GM12878 (cell line): ENCODE measurements at regions not wholly inside any gene's neighbourhood (a gene's known extent, or its start where the extent isn't known, plus 50 kb on each side); places are given as distances from the start of the nearest gene placed in this dataset.

ENCODE experiments used
- ATAC-seq: fragments of 200-7000 bp; cut with Tn5 transposase; 3 replicates; pipeline ENCODE4 v1.9.1; 2020; ENCODE audit warnings: mild to moderate bottlenecking, moderate library complexity
- BruUV-seq: library from RNA; stranded (reverse); fragments of 400-500 nt; replicated peaks from 2 replicates; lab custom pipeline; 2021; lab: Mats Ljungman, UMichigan
- CTCF ChIA-PET: fragments of 300-600 bp; sonication (Branson Sonifier 250); formaldehyde crosslinking; extraction: SDS; loops from one replicate; lab custom pipeline; 2021; ENCODE audit warnings: inconsistent platforms; lab: Yijun Ruan, JAX
- POLR2A ChIA-PET: fragments of 350-600 bp; formaldehyde crosslinking; extraction: SDS; loops from one replicate; lab custom pipeline; 2021; ENCODE audit warnings: inconsistent platforms; lab: Charles Lee
- RAD21 ChIA-PET: fragments of 300-600 bp; sonication (Branson Sonifier 250); formaldehyde crosslinking; loops from one replicate; lab custom pipeline; 2023; ENCODE audit warnings: antibody characterized with exemption; ENCODE audit not compliant: unreplicated experiment; lab: Charles Lee
- SMC1A ChIA-PET: fragments of 300-600 bp; sonication (Branson Sonifier 250); formaldehyde crosslinking; loops from one replicate; lab custom pipeline; 2023; ENCODE audit not compliant: unreplicated experiment, uncharacterized antibody; lab: Charles Lee
- DNase-seq: peaks from one replicate; pipeline ENCODE4 v3.0.0-alpha.2; 2011; ENCODE audit warnings: low read depth, low spot score
- FAIRE-seq: peaks from 3 replicates; lab custom pipeline; 2011; peaks lifted over from hg19 to GRCh38; lab: Jason Lieb, UNC
- H2AFZ ChIP-seq: 2 replicates; pipeline ENCODE4 v1.6.0; 2011; ENCODE audit warnings: low read depth, low read length, control low read depth; ENCODE audit not compliant: control insufficient read depth
- H3K27ac ChIP-seq: 2 replicates; pipeline ENCODE4 v1.5.1; 2011; ENCODE audit warnings: control low read depth; ENCODE audit not compliant: control insufficient read depth, insufficient read depth
- H3K27me3 ChIP-seq, 2 experiments: replicated peaks in 1 of 2; 2 replicates each; pipeline versions ENCODE4 v1.6.0 to v1.6.1; 2011; ENCODE audit warnings: low read length in 1 of 2; ENCODE audit not compliant: control insufficient read depth in 2 of 2, insufficient read depth in 2 of 2
- H3K36me3 ChIP-seq, 2 experiments: 2 replicates each; pipeline ENCODE4 v1.5.1; 2011; ENCODE audit warnings: low read length in 1 of 2; ENCODE audit not compliant: control insufficient read depth in 2 of 2, insufficient read depth in 2 of 2
- H3K4me1 ChIP-seq: 2 replicates; pipeline ENCODE4 v1.6.1; 2011; ENCODE audit warnings: mild to moderate bottlenecking, low read length, moderate library complexity, mixed read lengths; ENCODE audit not compliant: control insufficient read depth, insufficient read depth
- H3K4me2 ChIP-seq: 2 replicates; pipeline ENCODE4 v1.6.0; 2011; ENCODE audit warnings: control low read depth; ENCODE audit not compliant: control insufficient read depth, insufficient read depth
- H3K4me3 ChIP-seq: fragments of 200-600 bp; sonication (generic); 2 replicates; pipeline ENCODE4 v1.5.1; 2016
- H3K79me2 ChIP-seq: 2 replicates; pipeline ENCODE4 v1.6.0; 2011; ENCODE audit warnings: low read length; ENCODE audit not compliant: control insufficient read depth, insufficient read depth
- H3K9ac ChIP-seq: 2 replicates; pipeline ENCODE4 v1.8.0; 2011; ENCODE audit warnings: low read length, control low read depth, mixed read lengths; ENCODE audit not compliant: control insufficient read depth, insufficient read depth
- H3K9me3 ChIP-seq: replicated peaks from 3 replicates; pipeline ENCODE4 v1.5.1; 2011; ENCODE audit warnings: mild to moderate bottlenecking, low read length; ENCODE audit not compliant: control insufficient read depth, insufficient read depth
- H4K20me1 ChIP-seq: 2 replicates; pipeline ENCODE4 v1.6.0; 2011; ENCODE audit not compliant: control insufficient read depth, insufficient read depth
- BRCA1 ChIP-seq: IDR thresholded peaks from 2 replicates; pipeline ENCODE4 v1.6.1; 2011; ENCODE audit warnings: low read depth, low read length, improper control_type of control experiment
- KDM1A ChIP-seq: fragments of 200-600 bp; sonication (generic); IDR thresholded peaks from 2 replicates; pipeline ENCODE4 v1.6.1; 2016; ENCODE audit warnings: borderline replicate concordance
- MEF2B ChIP-seq: fragments of 450-650 bp; IDR thresholded peaks from 2 replicates; pipeline ENCODE4 v1.6.1; 2018; ENCODE audit warnings: mild to moderate bottlenecking, moderate library complexity; ENCODE audit not compliant: partially characterized antibody, poor library complexity, severe bottlenecking
- NR2C1 ChIP-seq: fragments of 450-650 bp; IDR thresholded peaks from 2 replicates; pipeline ENCODE4 v1.6.1; 2017; ENCODE audit warnings: antibody characterized with exemption, mild to moderate bottlenecking, moderate library complexity
- NR2C2 ChIP-seq: IDR thresholded peaks from 2 replicates; pipeline ENCODE4 v1.6.1; 2011; ENCODE audit warnings: borderline replicate concordance, low read depth; ENCODE audit not compliant: control insufficient read depth, insufficient read length
- NR2F1 ChIP-seq: fragments of 450-650 bp; conservative IDR thresholded peaks from 2 replicates; pipeline ENCODE4 v1.6.1; 2017; ENCODE audit warnings: mild to moderate bottlenecking
- RAD51 ChIP-seq: fragments of 450-650 bp; IDR thresholded peaks from 2 replicates; pipeline ENCODE4 v1.6.1; 2016; ENCODE audit warnings: moderate library complexity, mild to moderate bottlenecking, inconsistent platforms
- SREBF1 ChIP-seq: IDR thresholded peaks from 2 replicates; pipeline ENCODE4 v1.6.1; 2012; ENCODE audit warnings: mild to moderate bottlenecking, low read length
- TCF3 ChIP-seq: IDR thresholded peaks from 2 replicates; pipeline ENCODE4 v1.6.1; 2012; ENCODE audit warnings: low read depth, mild to moderate bottlenecking, low read length, borderline replicate concordance; ENCODE audit not compliant: insufficient read depth
- ZBED1 ChIP-seq: IDR thresholded peaks from 2 replicates; pipeline ENCODE4 v1.6.1; 2016; ENCODE audit warnings: borderline replicate concordance
- whole genome bisulfite sequencing: methylation state at CpG from one replicate; pipeline ENCODE4 v1.1.6; 2016; ENCODE audit warnings: low lambda C conversion rate; ENCODE audit not compliant: insufficient replicate concordance, insufficient coverage; ENCODE audit errors: missing lambda C conversion rate; 5-methylcytosine and 5-hydroxymethylcytosine counted together
- in situ Hi-C: fragments of 300-500 bp; cut with MboI; formaldehyde crosslinking; loops from 9 replicates; pipeline ENCODE4 v1.14.3; 2018; ENCODE audit warnings: mixed read lengths
- intact Hi-C: fragments of 100-400 bp; cut with micrococcal nuclease; formaldehyde crosslinking; loops from one replicate; pipeline ENCODE4 v1.14.2; 2022; ENCODE audit not compliant: unreplicated experiment
- TF ChIP-seq, protein P1 (sequence below): IDR thresholded peaks from 2 replicates; pipeline ENCODE4 v1.6.1; 2012; ENCODE audit warnings: low read depth, low read length, improper control_type of control experiment
- TF ChIP-seq, protein P2 (sequence below): fragments of 450-650 bp; IDR thresholded peaks from 2 replicates; pipeline ENCODE4 v1.6.1; 2014; ENCODE audit warnings: mild to moderate bottlenecking
- TF ChIP-seq, protein P3 (sequence below): fragments of 450-650 bp; formaldehyde crosslinking; IDR thresholded peaks from 2 replicates; pipeline ENCODE4 v1.5.0; 2022; ENCODE audit warnings: mild to moderate bottlenecking, missing genetic modification characterization
- TF ChIP-seq, protein P4 (sequence below): IDR thresholded peaks from 2 replicates; pipeline ENCODE4 v1.6.1; 2011; ENCODE audit warnings: borderline replicate concordance, low read depth, mild to moderate bottlenecking, moderate library complexity, low read length; ENCODE audit not compliant: insufficient read depth, poor library complexity, severe bottlenecking

DNA sequence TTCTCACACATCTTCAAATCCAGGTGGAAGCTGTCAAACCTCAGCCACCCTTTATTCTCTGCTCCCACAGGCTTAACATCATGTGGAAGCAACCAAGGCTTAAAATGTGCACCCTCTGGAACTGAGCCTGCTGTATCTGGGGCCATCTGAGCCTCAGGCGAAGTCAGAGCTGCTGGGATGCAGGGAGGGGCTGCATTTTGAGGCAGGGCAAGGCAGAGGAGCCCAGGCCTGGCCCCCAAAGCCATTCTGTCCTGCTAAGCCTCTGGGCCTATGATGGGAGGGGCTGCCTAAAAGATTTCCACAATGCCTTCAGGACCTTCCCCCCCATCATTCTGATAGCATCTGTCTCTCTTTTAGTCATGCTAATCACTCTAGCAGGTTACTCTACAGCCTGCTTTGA is 51.7 kb upstream of the COBL start:
- CTCF ChIA-PET, result interaction anchor here (1.0 to 4.3 kb wide), 3 partner anchors 181 to 206 kb away, joined by 3 to 84 read pairs (median 31); no protein-coding TSS in a partner anchor
- 0% methylated on average over 1 of the region's 1 CpG for WGBS
- no peak overlapping the region for H3K27ac ChIP-seq
- SMC1A ChIA-PET, result interaction anchor here (2.7 kb wide), 1 partner anchor 205 kb away, joined by 11 read pairs; no protein-coding TSS in a partner anchor
- DNase-seq (no peak), ATAC-seq (no peak), FAIRE-seq (no peak)
- RAD21 ChIA-PET, result interaction anchor here (1.0 to 2.7 kb wide), 2 partner anchors 205 to 1276 kb away, joined by 4 to 29 read pairs; partner anchors contain the start of gene ZPBP
- POLR2A ChIA-PET, result no interaction called here
- H3K27me3 ChIP-seq, result no peaks in the 10 kb centered on the region
- no peak overlapping the region for H3K9ac ChIP-seq
- no TSS peak for BruUV-seq
- in situ Hi-C loops (loop anchor here (10.0 to 25.0 kb wide), 2 partner anchors 204 to 1281 kb away; partner anchors contain the start of gene ZPBP), intact Hi-C loops (loop anchor here (5.0 kb wide), 1 partner anchor 1276 kb away; the partner anchor contains the start of gene ZPBP)
- no peak overlapping the region for H3K4me3 ChIP-seq
- no peaks in the 10 kb centered on the region for H4K20me1 ChIP-seq
- H3K79me2 ChIP-seq, result no peaks in the 10 kb centered on the region
- TF ChIP-seq, protein P1, sequence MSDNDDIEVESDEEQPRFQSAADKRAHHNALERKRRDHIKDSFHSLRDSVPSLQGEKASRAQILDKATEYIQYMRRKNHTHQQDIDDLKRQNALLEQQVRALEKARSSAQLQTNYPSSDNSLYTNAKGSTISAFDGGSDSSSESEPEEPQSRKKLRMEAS, result no peak
- no peak for TF ChIP-seq BRCA1
- no peak for TF ChIP-seq SREBF1
- TF ChIP-seq NR2C1, result no peak
- TF ChIP-seq KDM1A, result no peak
- TF ChIP-seq, protein P2, sequence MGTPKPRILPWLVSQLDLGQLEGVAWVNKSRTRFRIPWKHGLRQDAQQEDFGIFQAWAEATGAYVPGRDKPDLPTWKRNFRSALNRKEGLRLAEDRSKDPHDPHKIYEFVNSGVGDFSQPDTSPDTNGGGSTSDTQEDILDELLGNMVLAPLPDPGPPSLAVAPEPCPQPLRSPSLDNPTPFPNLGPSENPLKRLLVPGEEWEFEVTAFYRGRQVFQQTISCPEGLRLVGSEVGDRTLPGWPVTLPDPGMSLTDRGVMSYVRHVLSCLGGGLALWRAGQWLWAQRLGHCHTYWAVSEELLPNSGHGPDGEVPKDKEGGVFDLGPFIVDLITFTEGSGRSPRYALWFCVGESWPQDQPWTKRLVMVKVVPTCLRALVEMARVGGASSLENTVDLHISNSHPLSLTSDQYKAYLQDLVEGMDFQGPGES, result no peak
- TF ChIP-seq NR2F1, result no peak
- TF ChIP-seq MEF2B, result no peak
- no peak for TF ChIP-seq TCF3
- no peak for TF ChIP-seq RAD51
- TF ChIP-seq, protein P3, sequence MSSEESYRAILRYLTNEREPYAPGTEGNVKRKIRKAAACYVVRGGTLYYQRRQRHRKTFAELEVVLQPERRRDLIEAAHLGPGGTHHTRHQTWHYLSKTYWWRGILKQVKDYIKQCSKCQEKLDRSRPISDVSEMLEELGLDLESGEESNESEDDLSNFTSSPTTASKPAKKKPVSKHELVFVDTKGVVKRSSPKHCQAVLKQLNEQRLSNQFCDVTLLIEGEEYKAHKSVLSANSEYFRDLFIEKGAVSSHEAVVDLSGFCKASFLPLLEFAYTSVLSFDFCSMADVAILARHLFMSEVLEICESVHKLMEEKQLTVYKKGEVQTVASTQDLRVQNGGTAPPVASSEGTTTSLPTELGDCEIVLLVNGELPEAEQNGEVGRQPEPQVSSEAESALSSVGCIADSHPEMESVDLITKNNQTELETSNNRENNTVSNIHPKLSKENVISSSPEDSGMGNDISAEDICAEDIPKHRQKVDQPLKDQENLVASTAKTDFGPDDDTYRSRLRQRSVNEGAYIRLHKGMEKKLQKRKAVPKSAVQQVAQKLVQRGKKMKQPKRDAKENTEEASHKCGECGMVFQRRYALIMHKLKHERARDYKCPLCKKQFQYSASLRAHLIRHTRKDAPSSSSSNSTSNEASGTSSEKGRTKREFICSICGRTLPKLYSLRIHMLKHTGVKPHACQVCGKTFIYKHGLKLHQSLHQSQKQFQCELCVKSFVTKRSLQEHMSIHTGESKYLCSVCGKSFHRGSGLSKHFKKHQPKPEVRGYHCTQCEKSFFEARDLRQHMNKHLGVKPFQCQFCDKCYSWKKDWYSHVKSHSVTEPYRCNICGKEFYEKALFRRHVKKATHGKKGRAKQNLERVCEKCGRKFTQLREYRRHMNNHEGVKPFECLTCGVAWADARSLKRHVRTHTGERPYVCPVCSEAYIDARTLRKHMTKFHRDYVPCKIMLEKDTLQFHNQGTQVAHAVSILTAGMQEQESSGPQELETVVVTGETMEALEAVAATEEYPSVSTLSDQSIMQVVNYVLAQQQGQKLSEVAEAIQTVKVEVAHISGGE (CRISPR knock-in tag), result no peak
- TF ChIP-seq, protein P4, sequence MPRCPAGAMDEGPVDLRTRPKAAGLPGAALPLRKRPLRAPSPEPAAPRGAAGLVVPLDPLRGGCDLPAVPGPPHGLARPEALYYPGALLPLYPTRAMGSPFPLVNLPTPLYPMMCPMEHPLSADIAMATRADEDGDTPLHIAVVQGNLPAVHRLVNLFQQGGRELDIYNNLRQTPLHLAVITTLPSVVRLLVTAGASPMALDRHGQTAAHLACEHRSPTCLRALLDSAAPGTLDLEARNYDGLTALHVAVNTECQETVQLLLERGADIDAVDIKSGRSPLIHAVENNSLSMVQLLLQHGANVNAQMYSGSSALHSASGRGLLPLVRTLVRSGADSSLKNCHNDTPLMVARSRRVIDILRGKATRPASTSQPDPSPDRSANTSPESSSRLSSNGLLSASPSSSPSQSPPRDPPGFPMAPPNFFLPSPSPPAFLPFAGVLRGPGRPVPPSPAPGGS, result no peak
- no peak for TF ChIP-seq NR2C2
- no peak for TF ChIP-seq ZBED1
- H2AFZ ChIP-seq, result no peak overlapping the region
- no peak overlapping the region for H3K4me2 ChIP-seq
- no peaks in the 10 kb centered on the region for H3K9me3 ChIP-seq
- no peaks in the 10 kb centered on the region for H3K36me3 ChIP-seq
- no peaks in the 10 kb centered on the region for H3K4me1 ChIP-seq
